ENCODE measurements at regions not wholly inside any gene's neighbourhood (a gene's known extent, or its start where the extent isn't known, plus 50 kb on each side); places are given as distances from the start of the nearest gene placed in this dataset.

DNA sequence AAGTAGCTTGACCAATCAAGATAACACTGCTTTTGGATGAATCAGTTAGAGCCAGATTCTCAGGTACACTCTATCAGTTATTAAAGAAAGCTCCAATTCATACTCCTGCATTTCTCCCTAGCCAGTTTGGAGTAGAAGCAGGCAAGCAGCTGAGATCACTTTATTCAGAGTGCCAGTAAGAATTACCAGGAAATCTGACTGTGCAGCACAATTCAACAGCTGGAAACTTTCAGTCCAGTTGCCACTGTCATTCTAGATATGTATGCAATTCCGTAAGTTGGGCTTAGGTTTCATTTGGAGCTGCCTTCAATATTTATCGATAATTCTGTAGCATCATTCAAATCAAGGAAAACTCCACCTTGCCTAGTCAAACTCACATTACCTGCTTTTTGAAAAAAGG is 2625.6 kb upstream of the PCDH20 start:
- TF ChIP-seq, protein P1, sequence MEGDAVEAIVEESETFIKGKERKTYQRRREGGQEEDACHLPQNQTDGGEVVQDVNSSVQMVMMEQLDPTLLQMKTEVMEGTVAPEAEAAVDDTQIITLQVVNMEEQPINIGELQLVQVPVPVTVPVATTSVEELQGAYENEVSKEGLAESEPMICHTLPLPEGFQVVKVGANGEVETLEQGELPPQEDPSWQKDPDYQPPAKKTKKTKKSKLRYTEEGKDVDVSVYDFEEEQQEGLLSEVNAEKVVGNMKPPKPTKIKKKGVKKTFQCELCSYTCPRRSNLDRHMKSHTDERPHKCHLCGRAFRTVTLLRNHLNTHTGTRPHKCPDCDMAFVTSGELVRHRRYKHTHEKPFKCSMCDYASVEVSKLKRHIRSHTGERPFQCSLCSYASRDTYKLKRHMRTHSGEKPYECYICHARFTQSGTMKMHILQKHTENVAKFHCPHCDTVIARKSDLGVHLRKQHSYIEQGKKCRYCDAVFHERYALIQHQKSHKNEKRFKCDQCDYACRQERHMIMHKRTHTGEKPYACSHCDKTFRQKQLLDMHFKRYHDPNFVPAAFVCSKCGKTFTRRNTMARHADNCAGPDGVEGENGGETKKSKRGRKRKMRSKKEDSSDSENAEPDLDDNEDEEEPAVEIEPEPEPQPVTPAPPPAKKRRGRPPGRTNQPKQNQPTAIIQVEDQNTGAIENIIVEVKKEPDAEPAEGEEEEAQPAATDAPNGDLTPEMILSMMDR (conservative IDR thresholded peaks at IDR 0.05; ENCODE audit: low read length): no peak
- TF ChIP-seq EZH2phosphoT487 (IDR thresholded peaks at IDR 0.05; ENCODE audit: borderline replicate concordance): no peak

Data from Loucy (cell line).